Adrenal gland (tissue), 5 donors: ENCODE measurements at regions not wholly inside any gene's neighbourhood (a gene's known extent, or its start where the extent isn't known, plus 50 kb on each side); places are given as distances from the start of the nearest gene placed in this dataset.

Experiments
- CTCF ChIP-seq, 6 experiments: fragments of 450-650 bp in 4 of 6; fragments of 200-600 bp in 2 of 6; sonication (generic) in 1 of 6; IDR thresholded peaks; 1 replicate in 5 of 6; 2 replicates in 1 of 6; pipeline versions ENCODE4 v1.5.1 to v1.8.0; 2016 to 2021; ENCODE audit warnings: antibody characterized with exemption in 6 of 6, mild to moderate bottlenecking in 2 of 6, moderate library complexity in 1 of 6
- POLR2A ChIP-seq, 2 donors: fragments of 450-650 bp; IDR thresholded peaks; one replicate each; pipeline ENCODE4 v1.6.1; 2017; ENCODE audit warnings: antibody characterized with exemption in 2 of 2, mild to moderate bottlenecking in 2 of 2, moderate library complexity in 1 of 2
- donor health status: DM: no; HTN: no; CAD: no.

GRCh38 chrX:106249706-106250379, 81.7 kb downstream of the PWWP3B start:
- TF ChIP-seq CTCF (IDR thresholded peaks at IDR 0.05) (no peak), POLR2A (IDR thresholded peaks at IDR 0.05) (no peak)
